Stomach (tissue), 8 donors: ENCODE measurements at regions not wholly inside any gene's neighbourhood (a gene's known extent, or its start where the extent isn't known, plus 50 kb on each side); places are given as distances from the start of the nearest gene placed in this dataset.
A peak's percentile ranks its signal among the peaks of the same experiment; 100 is the strongest.
"Not testable (repeated sequence)": the region's sequence is repeated elsewhere in the genome, so short reads cannot be mapped to it uniquely, and the experiment has no call there.

ENCODE experiments used
- DNase-seq, 2 donors: peaks; one replicate each; pipeline versions ENCODE4 v3.0.0 to v3.0.0-alpha.2; 2013 to 2019
- H3K27ac ChIP-seq, 5 donors: fragments of 200-600 bp in 4 of 5; sonication (generic) in 4 of 5; one replicate each; pipeline ENCODE4 v1.5.1; 2013 to 2019; ENCODE audit warnings: mild to moderate bottlenecking in 1 of 5, moderate library complexity in 1 of 5
- H3K27me3 ChIP-seq, 3 donors: fragments of 200-600 bp; sonication (generic); one replicate each; pipeline ENCODE4 v1.5.1; 2017 to 2019; ENCODE audit warnings: mixed run types in 1 of 3
- H3K36me3 ChIP-seq, 4 donors: fragments of 200-600 bp; sonication (generic); 1 replicate in 3 of 4; 2 replicates in 1 of 4; pipeline ENCODE4 v1.5.1; 2016 to 2019
- H3K4me1 ChIP-seq, 4 donors: fragments of 200-600 bp; sonication (generic); one replicate each; pipeline ENCODE4 v1.5.1; 2016 to 2019
- H3K4me3 ChIP-seq, 4 donors: fragments of 200-600 bp; sonication (generic) in 3 of 4; one replicate each; pipeline ENCODE4 v1.5.1; 2016 to 2019; ENCODE audit warnings: mild to moderate bottlenecking in 1 of 4
- H3K9me3 ChIP-seq, 4 donors: fragments of 200-600 bp; sonication (generic); one replicate each; pipeline ENCODE4 v1.5.1; 2016 to 2019
- CTCF ChIP-seq, 7 experiments: fragments of 450-650 bp in 4 of 7; fragments of 200-600 bp in 3 of 7; sonication (generic) in 3 of 7; IDR thresholded peaks; one replicate each; pipeline ENCODE4 v1.5.1; 2016 to 2019; ENCODE audit warnings: antibody characterized with exemption in 7 of 7, control low read depth in 2 of 7, mild to moderate bottlenecking in 1 of 7
- EP300 ChIP-seq: sonication (generic); formaldehyde crosslinking; IDR thresholded peaks from one replicate; pipeline ENCODE4 v1.6.1; 2017; ENCODE audit warnings: antibody characterized with exemption
- POLR2A ChIP-seq, 4 donors: fragments of 450-650 bp; IDR thresholded peaks; one replicate each; pipeline ENCODE4 v1.6.1; 2016; ENCODE audit warnings: antibody characterized with exemption in 4 of 4, control low read depth in 2 of 4, mild to moderate bottlenecking in 1 of 4, moderate library complexity in 1 of 4
- POLR2AphosphoS5 ChIP-seq, 3 donors: sonication (generic); formaldehyde crosslinking; IDR thresholded peaks; one replicate each; pipeline ENCODE4 v1.6.1; 2016; ENCODE audit warnings: antibody characterized with exemption in 3 of 3
- WGBS, 5 donors: extraction: QIAGEN DNeasy Blood & Tissue Kit in 3 of 5; methylation state at CpG; one replicate each; pipeline versions ENCODE4 v1.1.5 to v1.1.7; 2013 to 2018; 5-methylcytosine and 5-hydroxymethylcytosine counted together
- intact Hi-C: fragments of 100-400 bp; cut with DNase I; formaldehyde crosslinking; loops from one replicate; pipeline ENCODE4 v1.15.1; 2023; ENCODE audit warnings: low total_unique reads
- donor health status: healthy with polysubstance abuse.
- donor health status: Bipolar disorder and iron deficiency.
- donor health status: healthy.

DNA sequence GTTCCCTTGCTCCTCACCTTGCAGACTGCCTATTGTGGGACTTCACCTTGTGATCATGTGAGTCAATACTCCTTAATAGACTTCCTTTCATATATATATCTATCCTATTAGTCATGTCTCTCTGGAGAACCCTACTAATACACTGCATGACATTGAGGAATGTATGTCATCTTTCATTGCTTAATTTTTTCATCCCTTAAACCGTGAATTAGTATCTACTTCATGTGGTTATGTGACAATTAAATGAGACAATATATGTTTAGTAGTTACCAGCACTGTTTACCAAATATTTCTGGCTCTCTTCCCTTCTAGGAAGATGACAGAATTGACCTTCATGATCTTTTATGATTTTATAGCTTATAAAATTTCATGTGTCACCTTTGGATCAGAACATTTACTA is 759.5 kb downstream of the GRXCR1 start:
- 67 to 95% (median 84%) methylated on average over 1 of the region's 1 CpG for WGBS, 5 donors
- Histone ChIP-seq H3K4me3 (no peak overlapping the region), H3K36me3 (no peaks in the 10 kb centered on the region), H3K27me3 (no peaks in the 10 kb centered on the region), H3K27ac (no peak overlapping the region), H3K4me1 (no peaks in the 10 kb centered on the region), H3K9me3 (peaks cover 0 to 6% (median 0%) of the 10 kb centered on the region in 4 donors)
- intact Hi-C loops: no loop called here
- no peak for DNase-seq
- TF ChIP-seq POLR2AphosphoS5 (IDR thresholded peaks at IDR 0.05) (no peak), EP300 (no peak), CTCF (IDR thresholded peaks at IDR 0.05) (no peak), POLR2A (IDR thresholded peaks at IDR 0.05) (no peak)

DNA sequence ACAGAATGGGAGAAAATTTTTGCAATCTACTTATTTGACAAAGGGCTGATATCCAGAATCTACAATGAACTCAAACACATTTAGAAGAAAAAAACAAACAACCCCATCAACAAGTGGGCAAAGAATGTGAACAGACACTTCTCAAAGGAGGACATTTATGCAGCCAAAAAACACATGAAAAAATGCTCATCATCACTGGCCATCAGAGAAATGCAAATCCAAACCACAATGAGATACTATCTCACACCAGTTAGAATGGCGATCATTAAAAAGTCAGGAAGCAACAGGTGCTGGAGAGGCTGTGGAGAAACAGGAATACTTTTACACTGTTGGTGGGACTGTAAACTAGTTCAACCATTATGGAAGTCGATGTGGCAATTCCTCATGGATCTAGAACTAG is 767.0 kb downstream of the GRXCR1 start:
- DNase-seq, H3K36me3 ChIP-seq, H3K27ac ChIP-seq, H3K4me3 ChIP-seq, H3K4me1 ChIP-seq, intact Hi-C loops, H3K9me3 ChIP-seq, H3K27me3 ChIP-seq: not testable (repeated sequence)
- WGBS, 5 donors: 79 to 92% (median 88%) methylated on average over 2 of the region's 2 CpGs

DNA sequence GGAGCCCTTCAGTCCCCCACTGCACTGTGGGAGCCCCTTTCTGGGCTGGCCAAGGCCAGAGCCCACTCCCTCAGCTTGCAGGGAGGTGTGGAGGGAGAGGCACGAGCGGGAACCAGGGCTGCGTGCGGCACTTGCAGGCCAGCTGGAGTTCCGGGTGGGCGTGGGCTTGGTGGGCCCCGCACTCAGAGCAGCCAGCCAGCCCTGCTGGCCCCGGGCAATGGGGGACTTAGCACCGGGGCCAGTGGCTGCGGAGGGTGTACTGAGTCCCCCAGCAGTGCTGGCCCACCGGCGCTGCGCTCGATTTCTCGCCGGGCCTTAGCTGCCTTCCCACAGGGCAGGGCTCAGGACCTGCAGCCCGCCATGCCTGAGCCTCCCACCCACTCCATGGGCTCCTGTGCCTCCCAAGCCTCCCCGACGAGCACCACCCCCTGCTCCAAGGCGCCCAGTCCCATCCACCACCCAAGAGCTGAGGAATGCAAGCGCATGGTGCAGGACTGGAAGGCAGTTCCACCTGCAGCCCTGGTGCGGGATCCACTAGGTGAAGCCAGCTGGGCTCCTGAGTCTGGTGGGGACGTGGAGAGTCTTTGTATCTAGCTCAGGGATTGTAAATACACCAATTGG is 776.2 kb downstream of the KCTD8 start:
- peaks cover 0 to 15% (median 7%) of the 10 kb centered on the region in 4 donors for H3K9me3 ChIP-seq
- H3K36me3 ChIP-seq, H3K27me3 ChIP-seq, intact Hi-C loops, DNase-seq, H3K27ac ChIP-seq, H3K4me1 ChIP-seq, H3K4me3 ChIP-seq: not testable (repeated sequence)
- WGBS, 5 donors: 87 to 100% (median 90%) methylated on average over 2 to 23 of the region's 23 CpGs

- 76 to 85% (median 79%) methylated on average over 1 of the region's 1 CpG for WGBS, 5 donors
- TF ChIP-seq POLR2AphosphoS5 (IDR thresholded peaks at IDR 0.05): no peak
- TF ChIP-seq CTCF (IDR thresholded peaks at IDR 0.05): no peak
- TF ChIP-seq EP300: no peak
- no peak for TF ChIP-seq POLR2A (IDR thresholded peaks at IDR 0.05)
- DNase-seq: peak in 1 of 2 donors; percentile 4
- Histone ChIP-seq H3K27me3 (no peaks in the 10 kb centered on the region), H3K4me3 (no peak overlapping the region), H3K9me3 (no peaks in the 10 kb centered on the region), H3K36me3 (no peaks in the 10 kb centered on the region), H3K4me1 (no peaks in the 10 kb centered on the region), H3K27ac (no peak overlapping the region)
- intact Hi-C loops: no loop called here
Measured at GRCh38 chr4:43680421-43680820, 768.2 kb downstream of the KCTD8 start.

GRCh38 chr4:43682551-43682950 is 766.1 kb downstream of the KCTD8 start:
- Histone ChIP-seq H3K27me3 (no peaks in the 10 kb centered on the region), H3K4me1 (no peaks in the 10 kb centered on the region), H3K36me3 (no peaks in the 10 kb centered on the region), H3K9me3 (no peaks in the 10 kb centered on the region), H3K4me3 (no peak overlapping the region), H3K27ac (no peak overlapping the region)
- DNase-seq: no peak
- TF ChIP-seq POLR2AphosphoS5 (IDR thresholded peaks at IDR 0.05) (no peak), EP300 (no peak), CTCF (IDR thresholded peaks at IDR 0.05) (no peak), POLR2A (IDR thresholded peaks at IDR 0.05) (no peak)
- intact Hi-C loops: no loop called here
- WGBS, 5 donors: 63 to 84% (median 73%) methylated on average over 3 of the region's 3 CpGs
